GM19025 (cell line): ENCODE measurements at regions not wholly inside any gene's neighbourhood (a gene's known extent, or its start where the extent isn't known, plus 50 kb on each side); places are given as distances from the start of the nearest gene placed in this dataset.
"Not testable (repeated sequence)": the region's sequence is repeated elsewhere in the genome, so short reads cannot be mapped to it uniquely, and the experiment has no call there.

Source experiments
- ATAC-seq: cut with Tn5 transposase; IDR thresholded peaks from one replicate; pipeline ENCODE4 v1.9.1; 2021; ENCODE audit warnings: mild to moderate bottlenecking, low read depth, moderate library complexity; ENCODE audit not compliant: unreplicated experiment

DNA sequence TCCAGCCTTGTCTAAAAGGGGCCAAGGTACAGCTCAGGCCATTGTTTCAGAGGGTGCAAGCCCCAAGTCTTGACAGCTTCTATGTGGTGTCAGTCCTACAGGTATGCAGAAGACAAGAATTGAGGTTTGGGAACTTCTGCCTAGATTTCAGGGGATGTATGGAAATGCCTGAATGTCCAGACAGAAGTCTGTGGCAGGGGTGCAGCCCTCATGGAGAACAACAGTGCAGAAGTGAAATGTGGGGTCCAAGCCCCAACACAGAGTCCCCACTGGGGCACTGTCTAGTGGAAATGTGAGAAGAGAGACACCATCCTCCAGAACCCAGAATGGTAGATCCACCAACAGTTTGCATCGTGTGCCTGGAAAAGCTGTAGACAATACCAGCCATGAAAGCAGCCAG lies 400.3 kb upstream of the CAMK1G start:
- ATAC-seq: no peak

DNA sequence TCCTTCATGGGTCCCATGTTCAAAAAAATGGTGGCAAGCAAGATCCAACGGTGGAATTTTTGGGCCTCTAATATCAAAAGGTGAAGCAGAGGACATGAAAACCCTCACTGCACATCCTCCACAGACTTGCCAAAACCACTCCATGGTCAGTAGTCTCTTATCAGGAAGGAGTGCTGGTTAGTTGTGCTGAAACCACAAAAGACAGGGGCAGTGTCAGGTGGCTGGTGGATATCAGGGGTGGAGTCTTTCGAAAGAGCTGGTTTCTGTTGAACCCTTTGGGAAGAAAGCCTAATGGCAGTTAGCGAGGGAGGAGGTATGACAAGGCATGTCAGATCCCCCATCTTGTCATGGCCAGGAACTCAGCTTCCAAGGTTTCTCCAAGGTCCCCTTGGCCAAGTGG lies 395.9 kb upstream of the CAMK1G start:
- no peak for ATAC-seq

DNA sequence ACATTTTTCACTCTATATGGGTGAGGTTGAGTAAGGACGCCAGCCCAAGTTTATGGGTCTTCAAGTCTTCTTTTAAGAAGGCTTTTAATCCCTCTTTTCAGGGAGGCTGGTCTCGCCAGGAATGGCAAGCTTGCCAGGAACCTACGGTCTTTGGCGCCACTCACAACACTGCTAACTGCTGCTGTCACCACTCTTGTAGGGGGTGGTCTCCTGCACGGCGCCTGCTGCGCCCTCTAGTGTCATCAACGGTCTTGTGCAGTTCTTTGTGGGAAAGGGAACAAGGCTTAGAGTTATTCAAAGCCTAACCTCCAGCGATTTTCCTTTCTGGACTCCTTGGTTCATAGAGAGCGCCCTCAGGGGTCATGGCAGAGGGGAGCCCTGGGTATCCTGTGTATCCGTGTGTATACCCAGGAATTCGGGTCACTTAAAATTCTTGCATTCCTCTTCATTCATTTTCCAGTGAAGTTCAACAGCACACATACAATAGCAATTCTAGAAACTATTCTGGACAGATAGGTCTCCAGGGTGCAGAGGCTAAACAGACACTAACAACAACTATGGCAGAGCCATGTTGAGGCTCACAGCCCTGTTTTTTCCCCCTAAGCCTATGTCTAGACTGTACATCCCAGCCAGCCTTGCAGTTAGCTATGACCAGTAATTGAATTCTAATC lies 392.8 kb upstream of the CAMK1G start:
- ATAC-seq: peak; percentile 67

DNA sequence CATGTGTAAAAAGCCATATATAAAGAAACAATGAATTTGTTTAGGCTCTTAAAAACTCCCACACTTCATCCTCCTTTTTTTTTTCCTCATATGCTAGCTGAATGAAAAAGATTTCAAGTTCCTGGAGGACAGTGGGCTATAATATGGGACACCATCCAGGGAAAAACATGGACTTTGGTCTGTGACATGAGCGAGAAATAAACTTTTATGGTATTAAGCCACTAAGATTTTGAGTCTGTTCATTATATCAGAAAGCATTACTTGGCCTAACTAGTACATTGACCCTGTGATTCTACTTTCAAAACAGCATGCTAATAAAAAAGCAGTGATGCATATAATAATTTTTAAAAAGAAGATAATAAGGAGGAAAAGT lies 392.3 kb upstream of the CAMK1G start:
- ATAC-seq: no peak

DNA sequence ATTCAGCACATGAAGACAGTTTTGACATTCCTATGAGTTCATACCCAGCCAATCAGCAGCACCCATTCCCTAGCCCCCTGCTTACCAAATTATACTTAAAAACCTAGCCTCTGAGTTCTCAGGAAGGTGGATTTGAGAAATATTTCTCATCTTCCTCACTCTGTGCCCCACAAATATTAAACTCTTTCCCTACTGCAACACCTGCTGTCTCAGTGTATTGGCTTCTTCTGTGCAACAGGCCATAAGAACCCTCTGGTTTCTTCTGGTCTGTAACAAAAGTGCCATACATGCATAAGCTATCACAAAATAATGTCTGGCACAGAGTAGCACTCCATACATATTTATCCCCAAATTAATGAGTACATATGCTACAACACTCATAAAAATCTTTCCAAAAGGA lies 387.4 kb upstream of the CAMK1G start:
- ATAC-seq: no peak

DNA sequence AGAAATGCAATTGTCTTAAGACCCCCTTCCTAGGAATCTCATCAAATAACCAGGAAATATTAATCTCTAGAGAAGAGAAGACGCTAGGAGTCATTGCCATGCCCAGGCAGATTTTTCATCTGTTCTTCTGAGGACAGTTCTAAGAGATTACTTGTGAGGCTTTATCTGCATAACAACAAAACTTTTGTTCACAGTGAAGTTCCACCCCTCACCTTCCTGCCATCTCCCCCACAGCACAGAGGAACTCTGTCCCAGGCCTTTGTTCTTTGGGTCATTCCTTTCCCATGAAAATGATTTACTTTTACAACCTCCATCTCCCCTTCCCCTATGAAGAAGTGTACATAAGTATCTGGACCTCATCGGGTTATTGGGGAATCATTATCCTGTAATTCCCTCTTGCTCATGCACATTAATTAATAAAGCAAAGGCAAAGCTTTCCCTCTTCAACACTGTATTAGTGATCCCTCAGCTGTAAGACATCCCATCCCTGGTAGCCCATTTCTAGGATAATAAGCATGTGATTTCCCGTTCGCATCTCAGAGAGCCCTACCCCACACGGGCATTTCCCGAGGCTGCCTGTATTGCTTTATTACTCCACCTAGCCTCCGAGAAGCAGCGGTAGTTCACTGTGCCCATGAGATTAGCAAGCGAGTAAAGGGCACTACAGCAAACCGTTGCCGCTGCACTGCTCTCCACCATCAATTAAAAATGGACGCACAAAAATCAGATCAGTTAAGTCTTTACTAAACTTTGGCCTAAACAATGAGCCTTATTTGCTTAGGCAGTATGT lies 384.4 kb upstream of the CAMK1G start:
- ATAC-seq: no peak

DNA sequence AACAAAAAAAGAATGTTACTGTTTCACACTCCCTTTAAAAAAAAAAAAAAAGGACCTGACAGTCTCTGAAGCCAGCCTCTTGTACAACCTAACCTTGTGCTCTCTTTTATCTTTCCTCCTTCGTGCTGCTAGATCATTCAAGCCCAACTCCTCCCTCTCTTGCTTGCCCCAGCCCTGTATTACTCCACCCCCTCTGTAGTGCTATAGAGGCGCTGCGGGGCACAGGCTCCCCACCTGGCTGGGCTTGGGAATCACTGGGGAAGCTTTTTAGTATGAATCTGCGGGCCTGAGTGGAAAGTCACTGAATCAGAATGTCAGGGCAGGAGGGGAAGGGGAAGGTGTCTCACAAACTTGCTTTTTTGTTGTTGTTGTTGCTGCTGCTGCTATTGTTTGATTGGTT lies 383.7 kb upstream of the CAMK1G start:
- no peak for ATAC-seq

DNA sequence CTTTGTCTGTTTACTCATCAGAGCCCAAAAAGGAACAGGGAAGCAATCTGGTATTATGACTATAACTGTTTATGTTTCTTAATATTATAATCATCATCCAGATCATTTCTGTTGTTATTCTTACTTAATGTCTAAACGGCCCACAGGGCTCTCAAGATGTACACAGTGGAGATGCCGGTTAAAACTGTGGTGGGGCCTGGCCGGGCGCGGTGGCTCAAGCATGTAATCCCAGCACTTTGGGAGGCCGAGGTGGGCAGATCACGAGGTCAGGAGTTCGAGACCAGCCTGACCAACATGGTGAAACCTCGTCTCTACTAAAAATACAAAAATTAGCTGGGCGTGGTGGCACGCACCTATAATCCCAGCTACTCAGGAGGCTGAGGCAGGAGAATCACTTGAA lies 381.2 kb upstream of the CAMK1G start:
- ATAC-seq: not testable (repeated sequence)

DNA sequence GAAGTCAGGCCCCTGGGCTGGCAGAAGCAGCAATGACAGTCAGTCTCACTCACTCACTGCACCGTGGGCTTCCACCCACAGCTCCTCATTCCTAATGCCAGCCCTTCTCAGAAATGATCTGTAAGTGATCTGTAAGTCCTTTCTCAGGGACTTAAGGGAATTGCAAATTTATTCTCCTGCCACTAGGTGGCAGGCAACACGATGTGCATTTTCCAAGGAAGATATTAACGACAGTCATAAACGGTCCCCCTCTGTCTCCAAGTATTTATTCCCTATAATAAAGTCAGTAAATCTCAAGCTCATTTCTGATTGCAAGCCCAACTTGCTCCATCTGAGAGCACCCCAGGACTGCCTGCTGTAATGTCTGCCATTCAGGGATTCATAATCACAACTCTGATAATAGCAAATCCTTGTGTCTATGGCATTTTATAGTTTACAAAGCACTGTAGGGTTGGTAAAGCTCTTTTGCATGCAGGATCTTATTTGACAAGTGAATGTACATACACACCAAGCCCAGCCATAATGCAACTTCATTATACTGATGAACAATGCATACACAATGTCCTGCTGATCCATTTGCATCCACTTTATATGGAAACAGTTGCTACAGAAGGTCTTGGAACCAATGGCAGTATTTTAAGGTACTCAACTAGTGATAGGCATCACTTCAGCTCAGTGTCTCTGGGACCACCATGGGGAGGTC lies 380.5 kb upstream of the CAMK1G start:
- ATAC-seq: no peak

DNA sequence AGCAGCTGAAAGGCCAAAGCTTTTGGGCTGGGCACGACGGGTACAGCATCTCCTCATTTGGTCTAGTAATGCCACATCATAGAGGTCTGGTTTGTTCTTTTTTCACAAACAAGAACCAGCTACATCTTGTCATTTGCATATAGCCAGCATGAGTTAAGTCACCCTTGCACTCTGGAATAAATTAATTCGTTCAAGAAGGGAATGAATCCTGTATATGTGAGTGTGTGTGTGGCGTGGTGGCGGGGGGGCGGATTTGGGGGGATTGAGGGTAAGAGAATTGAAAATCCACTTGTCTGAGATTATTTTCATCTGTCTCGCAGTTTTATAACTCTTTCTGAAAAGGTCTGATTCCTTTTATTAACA lies 380.0 kb upstream of the CAMK1G start:
- ATAC-seq: no peak

DNA sequence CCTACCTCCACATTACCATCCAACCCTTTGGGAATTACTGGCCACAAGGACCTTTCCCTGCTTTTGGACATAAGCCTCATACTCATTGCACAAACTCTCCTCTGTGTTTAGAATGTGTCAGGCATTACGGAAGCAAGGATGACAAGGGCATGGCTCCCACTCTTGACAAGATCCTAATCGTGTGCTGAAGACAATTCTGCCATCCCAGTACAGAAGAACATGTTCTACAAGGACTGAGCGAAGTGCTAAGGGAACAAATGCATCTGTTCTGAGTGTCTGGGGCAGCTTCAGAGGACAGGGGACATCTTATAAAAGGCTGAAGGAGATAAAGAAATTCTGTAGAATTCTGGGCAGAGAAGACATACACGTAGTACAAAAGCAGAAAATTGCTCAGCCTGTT lies 378.5 kb upstream of the CAMK1G start:
- ATAC-seq: no peak

DNA sequence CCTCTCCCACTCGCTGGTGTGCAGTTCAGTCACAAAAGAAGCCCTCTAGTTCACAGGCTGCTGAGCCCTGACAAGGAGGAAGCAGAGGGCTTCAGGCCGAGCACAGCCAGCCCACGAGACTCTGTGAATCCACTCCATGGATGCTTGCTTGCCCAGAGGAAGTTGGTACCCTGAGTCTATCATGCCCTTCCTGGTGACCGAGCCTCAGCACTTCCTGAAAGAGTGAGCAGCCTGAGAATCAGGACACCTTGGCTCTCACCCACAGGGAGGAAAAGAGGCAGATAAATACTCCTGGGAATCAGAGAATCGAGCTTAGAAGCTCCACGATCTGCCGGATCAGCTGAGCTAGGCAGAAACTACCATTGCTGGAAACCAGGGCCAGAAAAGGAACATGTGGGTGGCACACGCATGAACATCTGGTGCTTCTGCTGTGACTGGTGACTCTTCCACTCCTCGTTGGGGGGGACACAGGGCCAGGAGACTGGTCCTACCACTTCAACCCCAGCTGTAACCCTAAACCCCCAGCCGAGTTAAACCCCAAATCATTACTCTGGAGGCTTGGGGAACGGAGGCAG lies 376.3 kb upstream of the CAMK1G start:
- ATAC-seq: peak; percentile 32

DNA sequence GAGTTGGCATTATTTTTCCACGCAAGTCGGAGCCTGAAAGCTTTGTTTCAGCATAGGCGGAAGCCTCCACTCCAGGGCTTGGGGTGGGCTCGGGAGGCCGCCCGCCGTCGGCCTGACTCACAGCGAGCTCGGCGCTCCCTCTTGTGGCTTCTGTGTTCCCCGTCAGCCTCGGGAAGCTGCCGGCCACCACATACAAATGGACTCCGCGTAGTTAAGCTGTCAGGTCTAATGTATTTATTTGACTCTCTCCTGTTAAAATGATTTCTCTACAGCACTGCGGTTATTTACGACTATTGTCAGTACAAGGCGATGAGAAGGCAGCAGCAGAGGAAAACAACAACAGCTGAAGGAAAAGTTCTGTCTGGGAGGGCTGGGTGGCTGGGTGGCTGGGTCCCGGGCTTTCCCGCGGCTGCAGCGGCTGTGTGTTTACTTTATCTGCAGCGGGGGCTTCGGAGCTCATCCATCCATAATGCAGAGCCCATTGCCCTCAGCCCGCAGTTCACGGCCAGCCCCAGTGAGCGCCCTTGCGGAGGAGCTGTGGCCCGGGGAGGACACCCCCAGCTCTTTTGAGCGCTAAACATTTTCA lies 375.7 kb upstream of the CAMK1G start:
- peak; percentile 85 for ATAC-seq

DNA sequence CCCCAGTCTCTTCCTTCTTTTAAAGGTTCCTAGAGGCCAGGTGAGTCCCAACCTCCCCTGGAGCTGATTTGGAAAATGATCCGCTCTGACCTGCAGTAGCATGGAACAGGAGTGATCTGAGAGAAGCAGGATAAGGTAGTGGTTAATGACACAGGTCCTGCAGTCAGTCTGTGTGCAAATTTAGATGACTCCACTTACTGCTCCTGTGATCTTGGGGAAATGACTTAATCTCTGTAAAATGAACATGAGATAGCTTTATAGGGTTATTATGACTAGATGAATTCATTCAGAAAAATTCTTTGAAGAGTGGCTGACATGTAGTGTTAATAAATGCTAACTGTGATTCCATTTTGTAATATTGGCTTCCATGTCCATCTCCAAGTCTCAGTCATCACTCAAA lies 374.9 kb upstream of the CAMK1G start:
- ATAC-seq: no peak

DNA sequence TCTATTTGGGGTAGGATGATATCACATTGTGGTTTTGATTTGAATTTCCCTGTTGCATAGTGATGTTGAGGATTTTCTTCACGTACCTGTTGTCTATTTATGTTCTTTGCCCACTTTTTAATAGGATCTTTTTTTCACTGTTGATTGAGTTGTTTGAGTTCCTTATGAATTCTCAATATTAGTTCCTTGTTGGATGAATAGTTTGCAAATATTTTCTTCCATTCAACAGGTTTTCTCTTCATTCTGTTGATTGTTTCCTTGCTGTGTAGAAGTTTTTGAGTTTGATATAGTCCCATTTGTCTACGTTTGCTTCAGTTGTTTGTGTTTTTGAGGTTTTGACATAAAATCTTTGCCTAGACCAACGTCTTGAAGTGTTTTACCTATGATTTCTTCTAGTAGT lies 369.5 kb upstream of the CAMK1G start:
- ATAC-seq: no peak

DNA sequence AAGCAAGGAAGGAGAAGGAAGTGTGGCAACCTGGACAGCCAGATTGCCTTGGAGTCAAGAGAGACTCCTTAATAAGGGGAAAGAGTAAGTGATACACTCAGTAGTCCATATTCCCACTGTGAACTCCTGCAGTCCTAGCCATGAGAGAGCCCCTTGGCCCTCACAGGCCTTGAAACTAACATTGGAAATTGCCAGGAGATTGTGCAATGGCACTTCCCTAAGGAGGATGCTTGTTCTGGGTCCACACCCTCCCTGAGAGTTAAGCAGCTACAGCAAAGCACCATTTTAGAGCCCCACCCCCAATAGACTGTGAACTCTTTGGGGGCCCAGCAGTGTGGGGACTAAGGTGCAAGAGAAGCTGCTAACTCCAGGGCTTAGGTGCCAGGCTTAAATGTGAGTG lies 367.7 kb upstream of the CAMK1G start:
- no peak for ATAC-seq

DNA sequence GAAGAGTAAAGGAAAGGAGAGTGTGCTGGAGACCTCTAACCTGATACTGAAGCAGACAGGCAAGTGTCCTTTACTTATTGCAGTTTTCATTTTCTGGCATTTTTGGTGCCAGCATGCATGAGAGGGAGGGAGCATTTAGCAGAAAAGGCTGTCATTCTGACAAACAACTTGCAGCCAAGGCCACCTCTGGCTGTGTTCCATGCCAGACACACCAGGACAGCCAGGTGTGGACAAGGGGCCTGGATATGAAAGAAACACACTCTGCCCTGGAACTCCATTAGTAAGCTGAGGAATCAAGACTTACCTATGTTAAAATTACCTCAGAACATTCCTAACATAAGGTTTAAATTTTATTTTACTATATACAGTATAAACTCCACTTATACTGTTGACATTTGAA lies 365.4 kb upstream of the CAMK1G start:
- no peak for ATAC-seq

DNA sequence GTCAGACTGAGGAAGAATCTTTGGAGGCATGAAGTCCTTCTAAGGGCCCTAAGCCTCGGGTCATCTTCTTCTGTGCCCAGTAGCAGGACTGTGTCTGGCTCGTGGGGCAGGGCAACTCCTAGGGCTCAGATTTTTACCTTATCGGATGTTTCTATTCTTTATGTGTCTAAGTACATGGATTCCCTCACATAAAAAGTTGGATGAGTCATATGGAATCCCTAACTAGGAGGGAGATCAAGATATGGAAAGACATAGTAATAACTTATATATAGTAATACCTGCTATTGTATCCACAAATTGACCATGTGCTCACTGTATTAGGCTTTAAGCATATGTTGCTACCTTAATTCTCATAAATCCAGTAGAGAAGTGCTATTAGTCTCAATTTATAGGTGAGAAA lies 364.5 kb upstream of the CAMK1G start:
- ATAC-seq: no peak

DNA sequence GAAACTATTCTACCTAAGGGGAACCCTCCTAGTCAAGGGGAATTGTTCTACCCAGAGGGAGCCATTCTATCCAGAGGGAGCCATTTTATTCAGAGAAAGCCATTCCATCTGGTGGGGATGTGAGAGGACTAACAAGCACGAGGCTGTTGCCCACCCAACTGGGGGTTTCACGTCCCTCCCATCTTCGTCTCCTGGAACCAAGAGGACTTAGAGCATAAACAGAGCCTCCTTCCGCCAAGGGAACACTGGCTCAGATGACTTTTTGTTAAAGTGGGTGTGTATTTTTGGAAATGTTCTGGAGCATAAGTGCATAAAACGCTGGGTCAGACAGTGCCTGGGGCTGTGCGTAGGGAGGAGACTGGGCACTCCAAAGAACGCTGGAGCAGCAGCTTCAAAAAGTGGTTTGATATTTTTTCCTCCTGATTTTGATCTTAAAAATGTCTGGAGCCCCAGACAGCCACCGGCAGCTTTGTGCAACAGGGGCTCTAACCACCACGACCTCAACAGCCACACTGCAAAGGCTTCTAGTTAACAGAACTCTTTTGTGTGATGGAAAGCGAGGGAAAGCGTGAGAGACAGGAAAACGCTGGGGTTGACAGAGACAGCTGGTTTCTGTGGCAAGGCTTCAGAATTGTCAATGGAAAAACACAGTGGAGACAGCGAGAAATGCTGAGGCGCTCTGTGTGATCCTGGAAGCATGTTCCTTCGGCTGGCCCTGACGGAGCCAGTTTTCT lies 363.6 kb upstream of the CAMK1G start:
- no peak for ATAC-seq

DNA sequence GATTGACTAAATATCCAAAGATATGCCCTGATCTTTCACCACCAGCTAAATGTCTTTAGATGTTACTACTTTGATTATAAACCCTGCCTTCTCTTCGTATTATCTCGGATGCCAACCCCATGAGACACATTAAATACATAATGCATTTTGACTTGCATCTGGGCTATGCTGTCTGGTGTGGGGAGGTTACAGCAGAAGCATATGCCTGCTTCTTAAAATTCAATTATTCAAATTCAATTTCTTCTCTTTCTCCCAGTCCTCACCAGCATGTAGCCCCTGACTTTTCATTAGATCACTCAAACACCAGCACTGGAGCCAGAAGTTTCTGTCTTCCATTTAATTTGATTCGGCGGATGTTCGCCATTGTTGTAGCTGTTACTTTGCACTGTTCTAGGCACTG lies 360.7 kb upstream of the CAMK1G start:
- no peak for ATAC-seq
